ENCODE measurements at regions not wholly inside any gene's neighbourhood (a gene's known extent, or its start where the extent isn't known, plus 50 kb on each side); places are given as distances from the start of the nearest gene placed in this dataset.

- H3K36me3 ChIP-seq (ENCODE audit: control insufficient read depth, insufficient read depth, low read length), result no peaks in the 10 kb centered on the region
- no peak overlapping the region for H3K56ac ChIP-seq (ENCODE audit: extremely low read depth, insufficient read depth, low read length)
- no peak for TF ChIP-seq BHLHE40 (IDR thresholded peaks at IDR 0.05; ENCODE audit: low read depth, low read length)
- no peak for TF ChIP-seq POLR2A (IDR thresholded peaks at IDR 0.05; ENCODE audit: low read depth, low read length)
- TF ChIP-seq MAZ (IDR thresholded peaks at IDR 0.05; ENCODE audit: borderline replicate concordance, low read depth, low read length), result no peak
- TF ChIP-seq CEBPB (IDR thresholded peaks at IDR 0.05; ENCODE audit: low read depth, low read length), result no peak
- TF ChIP-seq ELK1 (IDR thresholded peaks at IDR 0.05; ENCODE audit: borderline replicate concordance, low read depth, low read length), result no peak
- TF ChIP-seq SMC3 (IDR thresholded peaks at IDR 0.05; ENCODE audit: low read depth, low read length), result no peak
- TF ChIP-seq, protein P1, sequence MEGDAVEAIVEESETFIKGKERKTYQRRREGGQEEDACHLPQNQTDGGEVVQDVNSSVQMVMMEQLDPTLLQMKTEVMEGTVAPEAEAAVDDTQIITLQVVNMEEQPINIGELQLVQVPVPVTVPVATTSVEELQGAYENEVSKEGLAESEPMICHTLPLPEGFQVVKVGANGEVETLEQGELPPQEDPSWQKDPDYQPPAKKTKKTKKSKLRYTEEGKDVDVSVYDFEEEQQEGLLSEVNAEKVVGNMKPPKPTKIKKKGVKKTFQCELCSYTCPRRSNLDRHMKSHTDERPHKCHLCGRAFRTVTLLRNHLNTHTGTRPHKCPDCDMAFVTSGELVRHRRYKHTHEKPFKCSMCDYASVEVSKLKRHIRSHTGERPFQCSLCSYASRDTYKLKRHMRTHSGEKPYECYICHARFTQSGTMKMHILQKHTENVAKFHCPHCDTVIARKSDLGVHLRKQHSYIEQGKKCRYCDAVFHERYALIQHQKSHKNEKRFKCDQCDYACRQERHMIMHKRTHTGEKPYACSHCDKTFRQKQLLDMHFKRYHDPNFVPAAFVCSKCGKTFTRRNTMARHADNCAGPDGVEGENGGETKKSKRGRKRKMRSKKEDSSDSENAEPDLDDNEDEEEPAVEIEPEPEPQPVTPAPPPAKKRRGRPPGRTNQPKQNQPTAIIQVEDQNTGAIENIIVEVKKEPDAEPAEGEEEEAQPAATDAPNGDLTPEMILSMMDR (conservative IDR thresholded peaks at IDR 0.05; ENCODE audit: low read depth, low read length), result no peak
- TF ChIP-seq FOS (IDR thresholded peaks at IDR 0.05; ENCODE audit: low read depth, low read length), result no peak
- TF ChIP-seq MXI1 (IDR thresholded peaks at IDR 0.05; ENCODE audit: borderline replicate concordance, low read depth, low read length), result no peak
- TF ChIP-seq CHD1 (IDR thresholded peaks at IDR 0.05; ENCODE audit: low read depth, low read length), result no peak
- TF ChIP-seq MAFK (IDR thresholded peaks at IDR 0.05; ENCODE audit: low read depth, low read length), result no peak
- TF ChIP-seq RFX5 (IDR thresholded peaks at IDR 0.05; ENCODE audit: low read depth, low read length), result no peak
- TF ChIP-seq RCOR1 (IDR thresholded peaks at IDR 0.05; ENCODE audit: insufficient replicate concordance, low read length), result no peak
- no peak for TF ChIP-seq RAD21 (IDR thresholded peaks at IDR 0.05; ENCODE audit: low read length)
- no peak for TF ChIP-seq USF2 (IDR thresholded peaks at IDR 0.05; ENCODE audit: low read depth, low read length)
- no peak for TF ChIP-seq NFE2L2 (IDR thresholded peaks at IDR 0.05; ENCODE audit: low read depth, low read length)
- WGBS, 2 experiments (ENCODE audit: extremely low coverage in 2 of 2, insufficient read length in 1 of 2), result 81% methylated on average over 4 of the region's 10 CpGs; no CpG with 5 or more reads in 1 of the 2 experiments
- no peak overlapping the region for H4K8ac ChIP-seq (ENCODE audit: low read depth in 2 of 2, low read length in 2 of 2)
- ChIA-PET POLR2A (ENCODE audit: unreplicated experiment) (no interaction called here), CTCF (no interaction called here)
- H2AK5ac ChIP-seq (ENCODE audit: low read depth, low read length), result no peak overlapping the region
- H2BK15ac ChIP-seq (ENCODE audit: low read depth, low read length), result no peak overlapping the region
- no peaks in the 10 kb centered on the region for H3K27me3 ChIP-seq (ENCODE audit: control insufficient read depth, insufficient read depth, low read length)
- H4K5ac ChIP-seq (ENCODE audit: low read depth, low read length), result no peak overlapping the region
- H3K23ac ChIP-seq (ENCODE audit: low read depth, low read length), result no peak overlapping the region
- in situ Hi-C loops (cut with MboI; ENCODE audit: low sequenced_read_pairs), result no loop called here
- no peaks in the 10 kb centered on the region for H4K20me1 ChIP-seq (ENCODE audit: insufficient read depth, low read length)
- H3K4ac ChIP-seq (ENCODE audit: low read depth, low read length), result no peak overlapping the region
- no peak overlapping the region for H2BK5ac ChIP-seq (ENCODE audit: low read depth, low read length, poor library complexity, severe bottlenecking)
- intact Hi-C loops (cut with micrococcal nuclease), result no loop called here
- H3K9me1 ChIP-seq (ENCODE audit: insufficient read depth, low read length), result no peaks in the 10 kb centered on the region
- dilution Hi-C loops (cut with HindIII; ENCODE audit: low sequenced_read_pairs, unreplicated experiment), result no loop called here
- no peak overlapping the region for H3K14ac ChIP-seq (replicated peaks; ENCODE audit: low read depth, low read length)
- no peak overlapping the region for H2BK20ac ChIP-seq (ENCODE audit: low read depth, low read length)
- H3K79me1 ChIP-seq (ENCODE audit: low read depth in 1 of 2, low read length in 2 of 2), result no peaks in the 10 kb centered on the region
- H3K4me2 ChIP-seq (ENCODE audit: low read depth, low read length), result no peak overlapping the region
- no peaks in the 10 kb centered on the region for H3K4me1 ChIP-seq (ENCODE audit: control insufficient read depth, insufficient read depth, low read length)
- no peak overlapping the region for H3K27ac ChIP-seq (ENCODE audit: insufficient read depth, low read length)
- no peak overlapping the region for H3K9ac ChIP-seq (ENCODE audit: low read depth, low read length)
- ATAC-seq (ENCODE audit: low read depth) (no peak), DNase-seq (no peak)
- H3K4me3 ChIP-seq (ENCODE audit: insufficient read depth, low read depth, low read length), result no peak overlapping the region
- H3K18ac ChIP-seq (ENCODE audit: low read depth, low read length), result no peak overlapping the region
- no peak overlapping the region for H2AFZ ChIP-seq (replicated peaks; ENCODE audit: low read length, poor library complexity)
- BruUV-seq (replicated peaks), result no TSS peak
- H3K9me3 ChIP-seq (ENCODE audit: control insufficient read depth, insufficient read depth, low read length), result peaks cover 61% of the 10 kb centered on the region
- no peak overlapping the region for H2BK120ac ChIP-seq (ENCODE audit: low read depth, low read length)
- H2AK9ac ChIP-seq (replicated peaks; ENCODE audit: low read depth, low read length, poor library complexity), result no peak overlapping the region
- no peak overlapping the region for H4K91ac ChIP-seq (ENCODE audit: insufficient read depth, low read depth, low read length)
These were observed 1005.9 kb downstream of the BRD1 start for GRCh38 chr22:48821727-48822126.

Data from IMR-90 (cell line).